Stimulated activated CD8-positive, alpha-beta memory T cell treated with anti-CD3 and anti-CD28 coated beads, Interleukin-4, amount 100 ng/mL, for 4 hours (primary cell): ENCODE measurements at regions not wholly inside any gene's neighbourhood (a gene's known extent, or its start where the extent isn't known, plus 50 kb on each side); places are given as distances from the start of the nearest gene placed in this dataset.

Source experiments
- DNase-seq, 2 donors: peaks; one replicate each; pipeline ENCODE4 v3.0.0-alpha.2; 2020; ENCODE audit warnings: low read depth in 2 of 2, low spot score in 1 of 2

DNA sequence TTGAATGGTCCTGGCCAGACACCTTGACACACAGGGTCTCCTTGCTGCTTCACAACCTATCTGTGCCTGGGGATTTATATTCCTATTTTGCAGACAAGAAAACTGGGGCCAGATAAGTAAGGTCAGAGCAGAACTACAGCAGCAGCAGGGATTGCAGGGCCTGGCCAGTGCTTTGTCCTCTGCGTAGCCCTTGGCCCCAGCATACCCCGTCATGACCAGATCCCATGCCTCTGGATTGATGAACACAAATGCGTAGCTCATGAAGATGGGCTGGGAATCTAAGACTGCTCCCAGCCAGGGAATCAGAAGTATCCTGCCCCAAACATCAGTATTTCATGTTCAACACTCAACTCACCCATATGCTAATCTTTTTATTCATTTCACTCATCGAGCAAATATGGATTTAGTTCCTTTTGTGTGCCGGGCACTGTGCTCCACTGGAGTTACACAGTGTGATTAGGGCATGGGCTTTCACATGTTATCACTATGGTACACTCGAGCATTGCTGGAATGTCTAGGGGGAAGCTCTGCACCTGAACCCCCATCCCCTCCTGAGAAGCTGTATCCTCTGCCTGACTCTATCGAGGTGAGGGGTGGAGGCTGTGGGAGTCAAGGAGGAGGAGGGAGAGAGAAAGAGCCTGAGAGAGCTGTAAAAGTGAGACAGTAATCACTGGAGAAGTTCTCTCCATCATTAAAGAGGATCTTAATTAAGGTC, 143.3 kb downstream of the CYP26B1 start:
- DNase-seq = no peak

DNA sequence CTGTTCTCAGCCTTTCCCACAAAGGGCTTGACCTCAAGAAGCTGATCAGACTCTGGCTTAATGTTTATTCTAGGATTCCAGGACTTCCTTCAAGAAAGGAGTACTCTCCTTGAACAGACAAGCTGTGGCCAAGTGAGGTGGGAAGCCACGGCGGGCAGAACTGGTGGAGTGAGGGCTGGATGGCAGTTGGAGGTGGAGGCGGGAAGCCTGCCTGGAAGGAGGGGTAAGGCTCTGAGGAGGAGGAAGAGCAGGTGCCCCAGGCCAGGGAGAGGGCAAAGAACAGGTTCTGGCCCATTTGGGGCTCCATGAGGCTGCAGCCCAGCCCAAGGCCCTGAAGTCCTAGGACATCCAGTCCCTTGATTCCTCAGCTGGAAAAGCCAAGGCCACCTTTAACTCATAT, 143.9 kb downstream of the CYP26B1 start:
- DNase-seq = no peak

DNA sequence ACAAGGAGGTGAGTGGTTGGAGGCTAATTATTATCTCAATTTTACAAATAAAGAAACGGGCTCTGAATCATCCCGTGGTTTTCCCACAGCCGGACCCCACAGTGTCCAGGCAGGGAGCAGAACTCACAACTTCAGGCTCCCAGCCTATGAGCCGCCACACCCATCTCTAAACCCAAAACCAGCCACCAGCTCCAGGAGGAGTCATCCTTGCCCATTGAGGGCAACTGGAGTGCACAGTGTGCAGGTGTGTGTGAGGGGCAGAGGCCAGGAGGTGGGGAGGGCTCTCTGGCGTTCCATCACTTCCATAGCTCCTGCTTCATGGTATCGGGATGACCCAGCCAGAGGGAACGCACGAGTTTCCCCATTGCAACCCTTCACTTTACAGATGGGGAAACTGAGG, 144.5 kb downstream of the CYP26B1 start:
- DNase-seq = no peak

- no peak for DNase-seq
Observed at GRCh38 chr2:72001937-72002690, 145.5 kb downstream of the CYP26B1 start.

GRCh38 chr2:72000110-72000509, 147.6 kb downstream of the CYP26B1 start:
- DNase-seq = no peak

DNA sequence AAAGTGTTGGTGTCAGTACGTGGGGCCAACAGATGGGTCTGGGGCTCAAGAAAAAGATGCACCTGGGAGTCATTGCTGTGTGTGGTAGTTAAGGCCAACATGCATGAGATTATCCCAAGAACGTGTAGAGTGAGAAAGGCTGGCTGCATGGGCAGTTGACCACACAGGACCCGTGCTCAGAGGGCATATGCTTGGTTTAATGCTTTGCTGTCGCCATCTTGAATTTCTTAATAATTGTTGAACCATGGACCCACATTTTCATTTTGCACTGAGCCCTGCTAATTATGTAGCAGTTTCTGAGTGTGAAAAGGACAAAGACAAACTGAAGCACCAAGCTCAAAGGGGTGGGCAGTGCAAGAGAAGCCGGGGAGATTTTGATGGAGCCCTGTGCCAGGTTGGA, 148.1 kb downstream of the CYP26B1 start:
- DNase-seq = no peak

- no peak for DNase-seq
Observed at GRCh38 chr2:71997843-71998242, 149.8 kb downstream of the CYP26B1 start.

GRCh38 chr2:71995067-71995665, 152.5 kb downstream of the CYP26B1 start:
- DNase-seq = no peak

- no peak for DNase-seq
Observed at GRCh38 chr2:71992036-71992435, 155.6 kb downstream of the CYP26B1 start.

DNA sequence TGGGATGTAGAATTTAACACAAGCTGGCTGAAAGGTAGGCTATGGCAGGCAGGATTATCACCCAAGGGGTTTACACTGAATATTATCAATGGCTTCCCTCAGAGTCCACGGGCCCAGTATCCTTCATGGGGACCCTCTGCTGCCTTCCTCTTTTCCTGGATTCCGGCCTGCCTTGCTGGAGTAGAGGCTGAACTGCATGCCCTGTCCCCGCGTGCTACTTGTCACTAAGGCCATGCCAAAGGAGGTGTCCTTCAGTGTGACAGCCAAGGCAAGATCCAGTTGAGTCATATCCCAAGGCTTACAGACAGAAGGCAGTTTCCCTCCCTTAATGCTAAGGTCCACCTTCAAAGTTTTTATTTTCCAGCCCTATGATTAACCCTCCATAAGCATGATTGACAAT, 156.3 kb downstream of the CYP26B1 start:
- no peak for DNase-seq

- DNase-seq = no peak
Observed at GRCh38 chr2:71990826-71991225, 156.8 kb downstream of the CYP26B1 start.

GRCh38 chr2:71990122-71990521, 157.5 kb downstream of the CYP26B1 start:
- DNase-seq = no peak

DNA sequence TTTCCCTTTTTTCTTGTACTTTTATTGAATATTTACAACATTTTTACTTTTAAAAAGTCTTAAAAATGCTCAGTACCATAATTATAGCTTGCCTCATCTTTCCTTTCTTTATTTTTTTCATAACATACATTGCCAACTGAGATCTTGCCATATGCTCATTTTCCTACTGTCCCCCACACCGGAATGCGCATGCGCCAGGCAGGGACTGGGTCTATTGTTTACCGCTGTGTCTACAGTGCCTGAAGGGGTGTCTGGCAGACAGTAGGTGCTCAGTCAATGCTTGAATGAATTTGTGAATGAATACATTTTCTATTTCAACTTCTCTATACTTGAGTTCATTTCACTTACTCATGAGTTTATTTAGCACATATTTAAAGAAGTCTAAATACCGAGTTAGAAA, 158.0 kb downstream of the CYP26B1 start:
- DNase-seq = no peak

GRCh38 chr2:71988170-71988569, 159.5 kb downstream of the CYP26B1 start:
- DNase-seq = no peak

GRCh38 chr2:71976685-71977084, 171.0 kb downstream of the CYP26B1 start:
- DNase-seq = no peak

DNA sequence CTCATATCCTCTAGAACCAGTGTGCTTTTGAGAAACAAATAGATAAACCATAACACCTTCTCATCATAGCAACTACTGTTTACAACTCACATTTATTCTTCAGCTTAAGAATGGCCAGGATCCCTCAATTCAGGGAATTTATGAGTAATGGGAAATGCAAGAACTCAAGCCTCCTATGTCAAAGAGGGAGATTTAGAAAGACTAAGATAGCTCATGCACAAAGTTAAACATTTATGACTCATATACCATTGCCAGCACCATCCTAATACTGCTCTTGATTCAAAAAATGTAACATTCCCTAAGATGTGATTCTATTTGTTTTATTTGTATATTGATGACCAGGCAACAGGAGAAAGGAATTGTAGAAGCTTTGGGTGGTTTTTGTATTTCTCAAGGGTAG, 172.8 kb downstream of the CYP26B1 start:
- DNase-seq = no peak

DNA sequence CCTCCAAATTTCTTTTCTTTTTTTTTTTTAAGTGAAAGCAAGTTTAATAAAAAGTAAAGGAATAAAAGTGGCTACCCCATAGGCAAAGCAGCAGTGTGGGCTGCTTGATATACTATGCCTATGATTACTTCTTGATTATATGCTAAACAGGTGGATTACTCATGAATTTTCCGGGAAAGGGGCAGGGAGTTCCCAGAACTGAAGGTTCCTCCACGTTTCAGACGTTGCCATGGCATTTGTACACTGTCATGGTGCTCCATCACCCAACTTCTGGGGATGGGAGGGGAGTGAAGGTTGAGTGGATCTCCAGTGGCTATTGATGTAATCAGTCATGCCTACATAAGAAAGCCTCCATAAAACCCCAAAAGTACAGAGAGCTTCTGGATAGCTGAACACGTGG, 176.2 kb downstream of the CYP26B1 start:
- DNase-seq = no peak

GRCh38 chr2:71965530-71965929, 182.1 kb downstream of the CYP26B1 start:
- no peak for DNase-seq

GRCh38 chr2:71962911-71963694, 184.6 kb downstream of the CYP26B1 start:
- no peak for DNase-seq

DNA sequence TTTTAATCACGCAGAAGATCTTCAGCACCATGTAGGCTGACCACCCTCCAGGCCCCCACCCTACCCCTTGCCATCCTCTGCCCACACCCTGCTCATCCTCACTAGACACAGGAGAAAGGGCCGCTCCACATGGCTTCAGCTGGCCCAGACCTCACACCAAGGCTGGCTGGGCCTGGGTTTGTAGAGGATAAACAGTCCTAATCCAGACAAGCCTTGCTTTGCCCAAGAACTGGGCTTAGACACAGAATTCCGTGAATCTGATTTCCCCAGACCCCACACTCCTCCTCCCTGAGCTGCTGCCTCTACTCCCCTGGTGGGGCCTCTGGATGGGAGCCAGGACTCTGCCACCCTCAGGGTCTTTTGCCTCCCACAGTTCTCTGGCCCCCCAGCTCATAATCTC, 185.3 kb downstream of the CYP26B1 start:
- DNase-seq = no peak

- no peak for DNase-seq
Observed at GRCh38 chr2:71961289-71962027, 186.2 kb downstream of the CYP26B1 start.
